ENCODE measurements at regions not wholly inside any gene's neighbourhood (a gene's known extent, or its start where the extent isn't known, plus 50 kb on each side); places are given as distances from the start of the nearest gene placed in this dataset.

DNA sequence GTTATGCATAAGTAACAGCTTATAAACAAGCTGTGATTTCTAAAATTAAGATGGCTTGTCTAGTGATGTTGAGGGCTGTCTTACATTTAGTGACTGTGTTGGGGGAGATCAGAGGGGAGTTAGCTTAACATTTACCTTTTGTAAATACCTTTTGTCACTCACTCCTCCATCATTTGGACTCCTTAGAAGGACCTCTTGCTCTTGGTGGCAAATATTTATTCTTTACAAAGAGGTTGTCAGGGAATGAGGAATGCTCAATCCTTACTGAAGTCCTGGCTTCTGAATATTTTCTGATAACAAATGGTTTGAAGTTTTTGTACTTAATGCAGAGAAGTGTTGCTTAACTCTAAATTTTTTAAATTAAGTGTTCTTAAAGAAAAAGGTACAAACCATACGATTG, 438.8 kb upstream of the FAM98A start:
- no peaks in the 10 kb centered on the region for H3K27me3 ChIP-seq (ENCODE audit: control insufficient read depth, low read length)
- no peak overlapping the region for H3K27ac ChIP-seq (ENCODE audit: low read depth, low read length)
- no peaks in the 10 kb centered on the region for H3K9me3 ChIP-seq (ENCODE audit: control insufficient read depth, insufficient read depth, low read length)
- H3K36me3 ChIP-seq (ENCODE audit: control insufficient read depth, low read length), result no peaks in the 10 kb centered on the region
- H3K4me3 ChIP-seq (ENCODE audit: low read length), result no peak overlapping the region
- H3K9me2 ChIP-seq (replicated peaks; ENCODE audit: control insufficient read depth, low read length), result no peaks in the 10 kb centered on the region
- no peaks in the 10 kb centered on the region for H3K79me2 ChIP-seq (ENCODE audit: control insufficient read depth, low read length)
- no peaks in the 10 kb centered on the region for H3K4me1 ChIP-seq (ENCODE audit: control insufficient read depth, low read length)
- H3K4me2 ChIP-seq (ENCODE audit: low read length), result no peak overlapping the region
- no peak for TF ChIP-seq EZH2phosphoT487 (IDR thresholded peaks at IDR 0.05; ENCODE audit: borderline replicate concordance, low read length)
- no peak for TF ChIP-seq CTCF (IDR thresholded peaks at IDR 0.05; ENCODE audit: low read depth, low read length, poor library complexity, severe bottlenecking)
- no peaks in the 10 kb centered on the region for H4K20me1 ChIP-seq (ENCODE audit: control insufficient read depth, insufficient read depth, low read depth, low read length)
- H3F3A ChIP-seq (ENCODE audit: control insufficient read depth, insufficient read depth), result no peaks in the 10 kb centered on the region

GRCh38 chr2:34037157-34037556, 438.1 kb upstream of the FAM98A start:
- no peaks in the 10 kb centered on the region for H3K9me3 ChIP-seq (ENCODE audit: control insufficient read depth, insufficient read depth, low read length)
- H3F3A ChIP-seq (ENCODE audit: control insufficient read depth, insufficient read depth), result no peaks in the 10 kb centered on the region
- no peaks in the 10 kb centered on the region for H3K27me3 ChIP-seq (ENCODE audit: control insufficient read depth, low read length)
- no peak overlapping the region for H3K4me2 ChIP-seq (ENCODE audit: low read length)
- H3K27ac ChIP-seq (ENCODE audit: low read depth, low read length), result no peak overlapping the region
- H3K79me2 ChIP-seq (ENCODE audit: control insufficient read depth, low read length), result no peaks in the 10 kb centered on the region
- H3K36me3 ChIP-seq (ENCODE audit: control insufficient read depth, low read length), result no peaks in the 10 kb centered on the region
- H3K9me2 ChIP-seq (replicated peaks; ENCODE audit: control insufficient read depth, low read length), result no peaks in the 10 kb centered on the region
- H4K20me1 ChIP-seq (ENCODE audit: control insufficient read depth, insufficient read depth, low read depth, low read length), result no peaks in the 10 kb centered on the region
- no peak overlapping the region for H3K4me3 ChIP-seq (ENCODE audit: low read length)
- H3K4me1 ChIP-seq (ENCODE audit: control insufficient read depth, low read length), result no peaks in the 10 kb centered on the region
- no peak for TF ChIP-seq CTCF (IDR thresholded peaks at IDR 0.05; ENCODE audit: low read depth, low read length, poor library complexity, severe bottlenecking)
- no peak for TF ChIP-seq EZH2phosphoT487 (IDR thresholded peaks at IDR 0.05; ENCODE audit: borderline replicate concordance, low read length)

DNA sequence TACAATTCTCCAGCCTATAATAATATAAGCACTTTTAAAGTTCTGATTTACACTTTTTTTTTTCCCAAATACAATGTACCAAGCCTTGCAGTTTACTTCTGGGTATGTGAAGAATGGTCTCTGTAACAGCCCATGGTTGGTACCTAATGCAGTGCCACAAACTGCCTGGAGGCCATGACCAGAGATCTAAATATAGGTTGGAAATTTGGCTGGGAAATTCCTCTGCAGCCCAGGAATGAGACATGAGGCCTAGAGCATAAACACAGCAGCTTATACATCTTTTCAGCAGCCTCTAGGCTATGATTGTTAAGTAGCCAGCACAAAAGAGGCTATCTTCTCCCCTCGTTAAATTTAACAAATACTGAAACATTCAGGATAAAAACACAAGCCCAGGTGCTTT, 432.0 kb upstream of the FAM98A start:
- no peaks in the 10 kb centered on the region for H3K4me1 ChIP-seq (ENCODE audit: control insufficient read depth, low read length)
- no peak overlapping the region for H3K4me2 ChIP-seq (ENCODE audit: low read length)
- no peaks in the 10 kb centered on the region for H3F3A ChIP-seq (ENCODE audit: control insufficient read depth, insufficient read depth)
- TF ChIP-seq EZH2phosphoT487 (IDR thresholded peaks at IDR 0.05; ENCODE audit: borderline replicate concordance, low read length), result no peak
- TF ChIP-seq CTCF (IDR thresholded peaks at IDR 0.05; ENCODE audit: low read depth, low read length, poor library complexity, severe bottlenecking), result no peak
- H4K20me1 ChIP-seq (ENCODE audit: control insufficient read depth, insufficient read depth, low read depth, low read length), result no peaks in the 10 kb centered on the region
- no peaks in the 10 kb centered on the region for H3K9me2 ChIP-seq (replicated peaks; ENCODE audit: control insufficient read depth, low read length)
- H3K36me3 ChIP-seq (ENCODE audit: control insufficient read depth, low read length), result no peaks in the 10 kb centered on the region
- no peaks in the 10 kb centered on the region for H3K27me3 ChIP-seq (ENCODE audit: control insufficient read depth, low read length)
- H3K4me3 ChIP-seq (ENCODE audit: low read length), result no peak overlapping the region
- no peaks in the 10 kb centered on the region for H3K79me2 ChIP-seq (ENCODE audit: control insufficient read depth, low read length)
- no peak overlapping the region for H3K27ac ChIP-seq (ENCODE audit: low read depth, low read length)
- H3K9me3 ChIP-seq (ENCODE audit: control insufficient read depth, insufficient read depth, low read length), result no peaks in the 10 kb centered on the region

GRCh38 chr2:34030273-34030672, 431.2 kb upstream of the FAM98A start:
- H3K79me2 ChIP-seq (ENCODE audit: control insufficient read depth, low read length), result no peaks in the 10 kb centered on the region
- H4K20me1 ChIP-seq (ENCODE audit: control insufficient read depth, insufficient read depth, low read depth, low read length), result no peaks in the 10 kb centered on the region
- no peaks in the 10 kb centered on the region for H3K4me1 ChIP-seq (ENCODE audit: control insufficient read depth, low read length)
- H3K4me2 ChIP-seq (ENCODE audit: low read length), result no peak overlapping the region
- H3K36me3 ChIP-seq (ENCODE audit: control insufficient read depth, low read length), result no peaks in the 10 kb centered on the region
- no peaks in the 10 kb centered on the region for H3K9me3 ChIP-seq (ENCODE audit: control insufficient read depth, insufficient read depth, low read length)
- no peaks in the 10 kb centered on the region for H3K27me3 ChIP-seq (ENCODE audit: control insufficient read depth, low read length)
- no peak overlapping the region for H3K27ac ChIP-seq (ENCODE audit: low read depth, low read length)
- no peak overlapping the region for H3K4me3 ChIP-seq (ENCODE audit: low read length)
- H3F3A ChIP-seq (ENCODE audit: control insufficient read depth, insufficient read depth), result no peaks in the 10 kb centered on the region
- TF ChIP-seq CTCF (IDR thresholded peaks at IDR 0.05; ENCODE audit: low read depth, low read length, poor library complexity, severe bottlenecking) (no peak), EZH2phosphoT487 (IDR thresholded peaks at IDR 0.05; ENCODE audit: borderline replicate concordance, low read length) (no peak)
- no peaks in the 10 kb centered on the region for H3K9me2 ChIP-seq (replicated peaks; ENCODE audit: control insufficient read depth, low read length)
